AML-193 (cell line): ENCODE measurements at regions not wholly inside any gene's neighbourhood (a gene's known extent, or its start where the extent isn't known, plus 50 kb on each side); places are given as distances from the start of the nearest gene placed in this dataset.
"Not testable (repeated sequence)": the region's sequence is repeated elsewhere in the genome, so short reads cannot be mapped to it uniquely, and the experiment has no call there.

Source experiments
- DNase-seq, 2 experiments: peaks; one replicate each; lab custom pipeline; 2025; lab: John Stamatoyannopoulos, UW

DNA sequence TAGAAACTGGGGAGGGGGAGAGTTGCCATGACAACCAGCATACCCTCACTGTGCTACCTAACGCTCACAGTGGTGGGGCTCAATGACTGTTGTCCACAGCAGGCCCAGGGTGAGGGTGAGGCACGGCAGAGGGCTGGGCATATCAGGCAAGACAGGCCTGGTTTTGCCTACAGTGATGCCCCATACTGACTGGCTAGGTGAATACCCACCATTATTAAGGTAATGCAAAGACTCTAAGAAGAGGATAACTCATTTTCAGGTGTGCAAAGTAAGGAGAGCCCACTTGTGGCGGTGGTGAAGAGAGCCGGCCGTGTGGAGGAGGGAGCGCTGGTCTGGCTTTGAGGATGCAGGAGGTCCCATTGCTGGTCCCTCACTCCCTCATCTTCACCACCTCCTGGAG, 422.3 kb downstream of the FUT8 start:
- no peak for DNase-seq

GRCh38 chr14:65835501-65835900, 423.0 kb downstream of the FUT8 start:
- DNase-seq, result no peak

GRCh38 chr14:65838565-65838964, 426.0 kb downstream of the FUT8 start:
- DNase-seq, result no peak

- DNase-seq, result no peak
Observed at GRCh38 chr14:65840118-65840751, 427.7 kb downstream of the FUT8 start.

GRCh38 chr14:65840786-65841185, 428.3 kb downstream of the FUT8 start:
- no peak for DNase-seq

- DNase-seq, result no peak
Observed at GRCh38 chr14:65846196-65846868, 433.8 kb downstream of the FUT8 start.

GRCh38 chr14:65847075-65847847, 434.7 kb downstream of the FUT8 start:
- no peak for DNase-seq

- DNase-seq, result not testable (repeated sequence)
Observed at GRCh38 chr14:65847931-65848330, 435.4 kb downstream of the FUT8 start.

DNA sequence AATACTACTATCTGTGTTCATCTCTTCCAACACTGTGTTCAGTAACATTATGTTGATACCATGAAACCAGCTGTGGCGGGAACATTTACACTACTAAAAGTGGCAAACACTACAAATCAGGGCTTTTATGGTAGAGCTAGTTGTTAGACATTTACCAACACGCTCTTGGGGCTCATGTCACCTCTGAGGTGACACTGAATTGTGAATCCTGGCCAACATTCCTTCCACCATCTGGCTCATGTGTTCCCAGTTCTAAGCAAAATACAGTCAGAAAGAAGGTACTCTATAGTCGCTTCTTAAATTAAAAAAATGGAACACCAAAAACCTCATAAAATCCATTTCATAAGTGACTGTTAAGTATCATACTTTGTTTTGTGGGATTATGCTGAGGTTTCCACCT, 436.6 kb downstream of the FUT8 start:
- no peak for DNase-seq

DNA sequence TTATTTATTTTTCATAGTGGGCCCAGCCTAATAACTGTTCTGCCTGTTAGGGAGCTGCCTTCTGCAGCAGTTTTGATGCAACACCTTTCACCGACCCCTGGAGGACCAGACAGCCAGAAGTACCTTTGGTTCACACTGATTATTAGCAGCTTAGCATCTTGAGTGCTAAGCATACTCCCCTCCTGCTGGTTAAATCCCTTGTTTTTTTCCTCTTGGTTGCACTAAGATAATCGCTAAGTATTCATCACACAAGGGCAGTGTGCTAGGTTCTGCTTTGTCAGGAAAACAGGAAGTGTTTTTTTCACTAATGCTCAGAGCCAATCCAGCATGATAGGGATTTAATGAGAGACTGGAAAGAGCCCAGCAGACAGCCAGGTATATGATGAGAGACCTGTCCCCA, 437.0 kb downstream of the FUT8 start:
- no peak for DNase-seq

GRCh38 chr14:65850429-65851135, 438.1 kb downstream of the FUT8 start:
- no peak for DNase-seq

DNA sequence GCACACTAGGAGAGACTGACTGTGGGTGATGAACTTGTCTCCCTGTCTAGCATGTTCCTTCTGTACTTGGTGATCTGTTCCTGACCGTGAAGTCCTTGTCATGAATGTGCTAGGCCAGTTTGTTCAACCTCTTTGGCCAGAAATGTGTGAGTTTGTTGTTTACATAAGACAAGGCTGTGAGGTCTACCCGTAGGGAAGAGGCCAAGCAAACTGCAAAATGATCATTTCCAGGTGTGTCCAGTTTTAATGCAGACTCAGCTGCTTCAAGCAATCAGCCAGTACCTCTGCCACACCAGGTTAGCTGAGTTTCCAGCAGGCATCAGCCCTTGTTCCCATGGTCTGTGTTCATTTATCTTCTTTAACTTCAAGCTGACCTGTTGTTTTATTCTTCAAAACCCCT, 440.2 kb downstream of the FUT8 start:
- no peak for DNase-seq

GRCh38 chr14:65853407-65853955, 441.0 kb downstream of the FUT8 start:
- DNase-seq, result no peak

DNA sequence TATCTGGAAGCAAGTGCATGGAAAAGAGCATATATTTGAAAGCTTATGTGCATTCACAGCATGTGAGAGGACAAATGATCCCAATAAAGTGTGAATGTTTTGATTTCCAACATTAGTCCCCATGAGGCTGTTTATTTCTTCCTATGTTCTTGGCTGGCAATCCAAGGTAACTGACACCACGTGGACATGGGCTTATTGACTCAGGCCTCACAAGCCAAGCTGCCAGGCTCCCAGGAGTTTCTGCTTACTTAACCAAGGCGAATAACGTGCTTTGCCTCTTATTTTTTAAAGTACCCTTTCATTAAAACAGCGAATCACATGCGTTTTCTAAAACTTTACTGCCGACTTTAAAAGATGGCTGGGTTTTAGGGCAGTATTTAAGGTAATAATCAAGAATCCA, 441.7 kb downstream of the FUT8 start:
- no peak for DNase-seq

DNA sequence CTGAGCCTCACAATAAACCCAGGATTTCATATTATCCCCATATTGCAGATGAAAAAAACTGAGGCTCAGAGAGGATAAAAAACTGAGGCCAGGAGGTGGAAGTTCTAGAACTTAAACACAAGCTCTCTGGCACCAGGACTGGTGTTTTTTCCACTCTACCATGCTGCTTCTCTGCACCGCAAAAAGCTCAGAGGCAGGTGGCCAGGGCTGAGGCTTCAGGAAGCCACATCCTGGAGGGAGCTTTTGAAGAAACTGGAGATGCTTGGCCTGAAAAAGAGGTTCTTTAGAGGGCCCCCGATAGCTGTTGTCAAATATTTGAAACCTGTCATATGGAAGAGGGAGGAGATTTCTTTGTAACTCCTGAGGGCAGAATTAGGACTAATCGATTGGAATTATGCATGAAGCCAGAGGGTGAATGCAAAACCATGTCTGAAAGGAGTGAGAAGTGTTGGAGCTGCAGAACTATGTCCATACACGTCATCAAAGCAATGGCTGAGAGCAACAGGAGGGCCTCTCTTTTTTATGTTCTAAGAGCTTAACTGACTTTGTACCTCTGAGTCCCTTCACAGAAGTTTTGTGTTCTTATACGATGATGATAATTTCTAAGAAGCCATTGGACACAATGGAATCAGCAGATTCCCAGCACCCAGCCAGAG, 448.6 kb downstream of the FUT8 start:
- no peak for DNase-seq

DNA sequence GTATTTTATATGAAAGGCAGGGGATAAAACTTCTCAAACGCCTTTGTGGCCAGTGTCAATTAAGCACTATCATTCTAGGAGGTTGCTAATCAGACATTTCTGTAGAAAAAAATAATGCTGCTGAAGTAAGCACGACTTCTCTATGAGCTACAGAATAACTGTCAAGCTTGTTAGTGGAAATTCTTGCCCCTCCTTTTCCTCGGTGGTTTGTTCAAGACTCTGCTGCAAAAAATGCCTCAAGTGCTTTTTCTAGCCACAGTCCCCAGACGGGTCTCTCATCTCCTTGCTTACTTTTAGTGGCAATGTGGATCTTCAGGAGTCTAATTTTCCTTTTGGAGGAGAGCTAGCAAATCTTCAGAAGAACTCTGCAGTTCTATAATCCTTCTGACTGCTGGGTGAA, 452.0 kb downstream of the FUT8 start:
- no peak for DNase-seq

- no peak for DNase-seq
Observed at GRCh38 chr14:65864984-65865383, 452.5 kb downstream of the FUT8 start.

GRCh38 chr14:65866448-65866847, 453.9 kb downstream of the FUT8 start:
- no peak for DNase-seq

- no peak for DNase-seq
Observed at GRCh38 chr14:65866886-65867285, 454.4 kb downstream of the FUT8 start.

- no peak for DNase-seq
Observed at GRCh38 chr14:65867333-65867732, 454.8 kb downstream of the FUT8 start.

DNA sequence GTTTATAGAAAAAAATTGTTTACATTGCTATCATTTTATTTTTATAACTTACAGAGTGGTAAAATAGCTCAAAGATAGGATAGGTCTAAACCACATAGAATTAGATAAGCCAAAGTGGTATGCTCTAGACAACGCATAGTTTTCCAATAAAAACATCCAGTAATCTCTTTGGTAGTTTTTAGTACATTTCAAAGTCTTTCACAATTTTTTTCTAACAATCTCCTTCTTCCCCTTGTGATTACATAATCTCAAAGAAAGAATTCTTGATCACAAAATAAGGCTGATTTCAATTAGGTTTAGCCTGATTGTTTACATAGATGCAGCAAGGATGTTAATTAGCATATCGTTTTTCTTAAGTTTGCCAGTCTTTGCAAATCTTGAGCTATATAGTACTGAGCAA, 460.0 kb downstream of the FUT8 start:
- no peak for DNase-seq

DNA sequence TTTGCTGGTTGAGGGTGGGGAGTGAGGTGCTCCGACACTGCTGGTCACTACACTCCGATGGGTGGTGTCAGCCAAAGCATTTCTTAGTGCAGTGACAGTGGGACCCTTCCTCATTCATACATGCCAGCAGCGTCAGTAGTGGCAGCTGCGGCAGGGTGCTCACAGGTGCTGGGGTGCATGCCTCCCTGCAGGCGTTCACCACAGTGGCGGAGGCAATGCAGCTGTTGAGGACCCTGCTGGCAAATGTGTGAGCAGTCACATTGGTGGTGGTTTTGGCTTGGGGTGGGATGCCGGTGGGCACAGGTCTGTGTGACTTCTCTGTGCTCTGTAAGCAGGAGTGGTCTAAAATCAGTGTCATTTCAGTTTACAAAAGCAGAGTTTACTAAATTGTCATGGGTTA, 464.6 kb downstream of the FUT8 start:
- DNase-seq, result no peak
